Right renal cortex interstitium (tissue), 3 donors: ENCODE measurements at regions not wholly inside any gene's neighbourhood (a gene's known extent, or its start where the extent isn't known, plus 50 kb on each side); places are given as distances from the start of the nearest gene placed in this dataset.
"Not testable (repeated sequence)": the region's sequence is repeated elsewhere in the genome, so short reads cannot be mapped to it uniquely, and the experiment has no call there.

Source experiments
- DNase-seq, 3 donors: peaks; one replicate each; pipeline ENCODE4 v3.0.0-alpha.2; 2013; ENCODE audit warnings: low read depth in 3 of 3, low spot score in 2 of 3

DNA sequence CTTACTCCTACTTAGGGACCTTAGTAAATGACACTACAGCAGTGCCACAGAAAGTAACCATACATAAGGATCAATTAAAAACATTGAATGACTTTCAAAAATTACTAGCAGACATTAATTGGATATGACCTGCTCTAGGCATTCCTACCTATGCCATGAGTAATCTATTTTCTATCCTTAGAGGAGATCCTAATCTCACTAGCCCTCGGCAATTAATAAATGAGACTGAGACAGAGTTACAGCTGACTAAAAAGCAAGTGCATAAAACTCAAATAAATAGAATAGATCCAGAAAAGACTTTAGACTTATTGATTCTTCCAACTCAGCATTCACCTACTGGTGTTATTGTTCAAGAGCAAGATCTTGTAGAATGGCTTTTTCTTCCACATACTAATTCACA is 141.1 kb upstream of the ZNF91 start:
- not testable (repeated sequence) for DNase-seq

DNA sequence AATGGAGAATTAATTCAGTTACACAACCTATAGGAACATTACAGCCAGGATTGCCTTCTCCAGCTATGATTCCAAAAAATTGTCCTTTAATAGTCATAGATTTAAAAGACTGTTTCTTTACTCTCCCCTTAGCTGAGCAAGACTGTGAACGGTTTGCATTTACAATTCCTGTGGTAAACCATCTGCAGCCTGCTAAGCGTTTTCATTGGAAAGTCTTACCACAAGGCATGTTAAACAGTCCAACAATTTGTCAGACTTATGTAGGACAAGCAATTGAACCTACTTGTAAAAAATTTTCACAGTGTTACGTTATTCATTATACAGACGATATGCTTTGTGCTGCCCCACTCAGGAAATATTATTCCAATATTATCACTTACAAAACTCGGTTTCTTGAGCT is 140.6 kb upstream of the ZNF91 start:
- not testable (repeated sequence) for DNase-seq

- not testable (repeated sequence) for DNase-seq
Observed at GRCh38 chr19:23533441-23533840, 138.2 kb upstream of the ZNF91 start.

- no peak for DNase-seq
Observed at GRCh38 chr19:23531976-23532375, 136.7 kb upstream of the ZNF91 start.

DNA sequence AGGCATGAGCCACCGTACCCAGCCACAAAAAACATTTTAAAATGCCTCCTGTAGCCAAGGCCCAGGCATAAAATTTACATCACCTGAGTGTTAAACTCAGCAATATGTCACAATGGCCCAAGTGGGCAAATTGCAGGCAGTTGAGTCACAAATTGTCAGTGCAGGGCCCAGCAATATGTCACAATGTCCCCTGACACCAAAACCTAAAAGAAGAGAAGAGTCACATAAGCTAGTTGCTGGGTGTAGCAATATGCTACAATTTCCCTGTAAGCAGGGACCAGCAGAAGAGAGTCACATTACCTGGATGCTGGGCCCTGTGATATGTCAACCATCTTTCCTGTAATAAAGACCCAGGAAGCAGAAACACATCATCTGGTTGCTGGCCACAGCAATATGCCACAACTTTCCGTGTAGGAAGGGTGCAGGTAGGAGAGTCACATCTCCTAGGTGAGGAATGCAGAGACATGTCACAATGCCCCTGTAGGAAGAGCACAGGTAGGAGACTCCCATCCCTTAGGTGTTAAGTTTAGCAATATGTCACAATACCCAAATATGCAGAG is 136.0 kb upstream of the ZNF91 start:
- DNase-seq, result no peak

GRCh38 chr19:23528376-23528775 is 133.1 kb upstream of the ZNF91 start:
- DNase-seq, result no peak

GRCh38 chr19:23527797-23528196 is 132.5 kb upstream of the ZNF91 start:
- no peak for DNase-seq

DNA sequence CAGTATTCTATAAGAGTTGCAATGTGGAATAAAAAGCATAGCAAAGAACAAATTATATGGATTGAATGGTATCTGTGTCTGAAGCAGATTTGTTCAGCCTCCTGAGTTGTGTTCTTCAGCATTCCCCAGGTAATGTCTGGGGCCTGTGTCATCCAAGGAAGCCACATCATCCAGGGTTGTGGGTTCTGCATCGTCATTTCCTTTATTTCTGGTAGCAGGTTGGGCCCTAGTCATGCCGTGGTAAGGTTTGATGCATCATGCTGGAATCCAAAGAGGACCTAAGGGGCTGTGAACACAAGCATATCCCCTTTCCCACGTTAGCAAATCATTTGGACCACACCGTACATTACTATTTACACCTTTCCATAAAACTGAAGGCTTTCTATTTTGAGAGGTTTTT is 131.0 kb upstream of the ZNF91 start:
- DNase-seq, result no peak

- DNase-seq, result no peak
Observed at GRCh38 chr19:23525276-23525852, 130.1 kb upstream of the ZNF91 start.

DNA sequence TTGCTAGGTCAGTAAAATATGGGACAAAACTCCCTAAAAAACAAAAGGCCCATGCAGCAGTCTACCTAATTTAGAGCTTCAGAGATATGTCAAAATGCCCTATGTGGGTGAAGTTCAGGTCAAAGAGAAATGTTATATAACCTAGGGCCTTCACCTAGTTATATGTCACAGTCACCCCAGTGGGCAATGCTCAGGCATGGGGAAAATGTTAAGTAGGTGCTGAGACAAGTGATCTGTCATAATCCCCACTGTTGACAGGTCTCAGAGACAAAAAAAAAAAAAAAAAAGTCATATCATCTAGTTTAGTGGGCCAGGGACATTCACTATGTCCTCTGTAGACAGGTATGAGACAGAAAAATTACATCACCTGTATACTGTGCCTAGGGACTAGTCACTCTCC is 128.6 kb upstream of the ZNF91 start:
- no peak for DNase-seq

DNA sequence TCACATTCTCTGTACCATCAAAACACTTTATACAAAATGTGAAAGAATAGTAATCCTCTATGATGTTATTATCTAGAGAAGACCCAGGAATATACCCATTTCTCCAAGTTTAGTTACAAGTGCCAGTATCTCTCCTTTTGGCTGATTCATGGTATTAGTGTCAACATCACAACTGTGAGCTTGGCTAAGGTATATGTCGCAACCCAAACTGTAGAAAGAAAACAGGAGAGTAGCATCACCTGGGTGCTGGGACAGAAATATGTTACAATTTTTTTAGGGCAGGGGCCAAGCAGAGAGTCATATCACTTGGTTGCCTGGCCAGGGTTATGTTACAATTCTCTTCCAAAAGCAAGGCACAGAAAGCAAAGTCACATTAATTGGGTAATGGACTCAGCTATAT is 127.2 kb upstream of the ZNF91 start:
- DNase-seq, result no peak

- DNase-seq, result no peak
Observed at GRCh38 chr19:23521471-23521870, 126.2 kb upstream of the ZNF91 start.

- no peak for DNase-seq
Observed at GRCh38 chr19:23520441-23520840, 125.2 kb upstream of the ZNF91 start.

- no peak for DNase-seq
Observed at GRCh38 chr19:23519031-23519430, 123.8 kb upstream of the ZNF91 start.

DNA sequence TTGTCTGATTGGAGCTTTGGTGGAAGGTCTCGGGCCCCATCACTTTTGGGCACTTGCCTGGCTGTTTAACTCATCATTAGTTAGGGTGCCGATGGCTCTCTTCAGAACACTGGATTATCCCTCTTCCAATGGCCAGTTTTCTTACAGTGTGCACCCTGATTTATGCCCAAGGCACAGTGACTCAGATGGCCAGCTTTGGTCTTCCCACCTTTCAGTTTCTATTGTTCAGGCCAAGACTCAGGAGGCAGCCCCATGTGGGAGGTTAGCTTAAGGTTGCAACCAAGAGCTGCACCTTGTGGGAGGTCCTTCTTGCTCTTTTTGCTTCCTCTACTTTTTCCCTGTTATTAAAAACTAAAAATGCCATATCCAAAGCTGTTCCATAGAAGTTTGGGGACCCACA is 121.0 kb upstream of the ZNF91 start:
- no peak for DNase-seq

DNA sequence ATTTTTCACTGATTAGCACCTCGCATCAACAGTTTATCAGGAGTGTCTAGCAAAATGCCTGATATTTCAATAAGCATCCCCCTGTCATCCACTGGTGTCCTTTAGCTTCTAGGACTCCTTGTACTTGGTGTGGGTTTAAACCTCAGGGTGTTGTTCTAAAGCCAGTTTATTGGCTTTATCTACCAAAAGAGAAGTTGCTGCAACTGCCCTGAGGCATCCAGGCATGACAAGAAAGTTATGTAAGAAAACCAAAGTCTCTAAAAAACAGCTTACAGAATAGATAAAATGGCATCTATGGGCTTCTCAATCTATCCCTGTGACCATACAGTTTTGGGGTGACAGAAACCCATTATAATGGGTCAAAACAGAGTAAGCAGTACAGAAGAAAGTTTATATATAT is 120.3 kb upstream of the ZNF91 start:
- no peak for DNase-seq

DNA sequence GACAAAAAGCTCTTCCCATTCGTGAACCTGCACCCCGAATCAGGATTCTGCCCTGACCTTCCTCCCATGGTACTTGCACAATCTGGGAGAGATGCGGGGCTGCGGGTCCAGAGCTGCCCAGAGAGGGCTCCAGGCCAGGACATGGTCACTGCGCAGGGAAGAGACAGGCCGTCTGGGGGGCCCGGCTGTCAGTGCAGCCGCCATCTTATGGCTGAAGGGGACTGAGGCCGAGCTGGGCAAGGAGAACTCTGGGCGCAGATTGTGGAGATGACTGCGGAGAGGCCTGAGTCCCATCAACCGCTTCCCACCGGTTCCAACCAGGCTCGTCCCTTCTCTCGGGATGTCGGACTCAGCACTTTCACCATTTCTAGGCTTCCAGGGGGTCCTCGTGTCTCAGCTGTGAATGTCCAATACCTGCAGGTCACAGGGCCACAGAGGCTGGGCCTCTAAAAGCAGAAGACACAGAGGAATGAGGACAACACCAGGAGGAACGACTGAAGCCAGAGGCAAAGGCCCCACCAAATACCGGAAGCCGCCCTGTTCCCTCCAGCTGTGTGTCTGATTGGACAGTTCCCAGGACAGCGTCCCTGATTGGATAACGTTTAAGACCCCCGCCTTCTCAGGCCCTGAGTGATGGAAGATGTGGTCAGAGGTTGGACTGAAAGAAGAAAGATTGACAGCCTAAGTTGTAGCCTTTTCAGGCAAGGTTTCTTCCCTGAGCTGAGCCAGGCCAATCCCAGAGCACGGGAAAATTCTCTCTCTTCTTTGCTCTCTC is 117.1 kb upstream of the ZNF91 start:
- no peak for DNase-seq

DNA sequence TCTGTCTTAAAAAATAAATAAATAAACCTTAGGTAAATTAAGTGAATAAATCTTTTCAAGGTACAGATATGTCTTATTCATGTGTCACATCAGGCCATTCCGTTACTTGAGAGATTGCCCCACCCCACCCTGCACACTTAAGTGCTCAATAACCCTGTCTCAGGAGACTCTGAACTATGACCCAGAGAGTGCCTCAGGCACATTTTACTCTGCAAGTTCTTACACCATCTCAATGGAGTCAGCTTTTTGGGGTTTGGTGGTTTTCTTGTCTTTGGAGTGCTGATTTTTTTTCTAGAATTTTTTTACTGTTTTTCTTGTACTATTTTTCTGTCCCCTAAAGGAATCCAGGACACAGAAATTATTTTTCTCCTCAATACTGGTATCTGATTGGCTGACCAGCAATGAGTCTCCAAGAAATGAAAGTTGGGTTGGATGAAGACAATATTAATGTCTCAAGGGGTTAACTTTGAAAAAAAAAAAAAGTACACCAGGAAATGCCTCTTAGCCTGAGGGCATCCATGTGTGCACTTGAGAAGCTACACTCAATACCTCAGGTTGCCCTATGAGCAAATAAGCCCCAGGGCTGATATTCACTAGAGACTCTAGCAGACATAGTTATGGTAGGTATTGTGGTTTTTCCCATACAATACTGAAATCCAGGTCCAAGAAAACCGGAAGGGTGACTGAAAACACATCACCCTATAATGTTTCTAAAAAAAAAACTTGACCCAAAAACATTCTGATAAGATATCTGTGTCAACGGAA is 114.6 kb upstream of the ZNF91 start:
- no peak for DNase-seq

GRCh38 chr19:23507446-23507845 is 112.2 kb upstream of the ZNF91 start:
- DNase-seq, result no peak

- DNase-seq, result no peak
Observed at GRCh38 chr19:23505738-23506137, 110.5 kb upstream of the ZNF91 start.

GRCh38 chr19:23482829-23483228 is 87.6 kb upstream of the ZNF91 start:
- DNase-seq, result no peak

DNA sequence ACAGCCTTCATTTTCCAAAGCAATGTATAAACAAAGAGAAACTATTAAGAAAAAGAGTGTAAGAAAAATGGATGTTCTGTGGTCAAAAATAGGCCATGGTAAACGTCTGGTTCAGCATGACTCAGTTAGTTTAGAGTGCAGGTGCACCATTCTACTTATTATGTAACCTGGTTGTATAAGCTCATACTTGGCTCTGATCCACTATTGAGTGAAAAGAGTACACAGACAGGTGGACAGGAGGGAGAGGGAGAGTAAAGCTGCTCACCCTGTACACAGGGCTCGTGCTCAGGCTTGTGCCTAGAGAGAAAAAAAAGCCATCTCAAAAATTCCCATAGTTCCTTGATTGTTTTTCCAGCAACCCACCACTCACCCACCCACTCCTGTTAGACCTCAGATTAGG is 85.8 kb upstream of the ZNF91 start:
- DNase-seq, result no peak
